ENCODE measurements at regions not wholly inside any gene's neighbourhood (a gene's known extent, or its start where the extent isn't known, plus 50 kb on each side); places are given as distances from the start of the nearest gene placed in this dataset.
A peak's percentile ranks its signal among the peaks of the same experiment; 100 is the strongest.
"Not testable (repeated sequence)": the region's sequence is repeated elsewhere in the genome, so short reads cannot be mapped to it uniquely, and the experiment has no call there.

GRCh38 chr4:188779581-188779980 lies 640.3 kb downstream of the TRIML1 start:
- Histone ChIP-seq H3K27ac (no peak overlapping the region), H3K9me3 (no peaks in the 10 kb centered on the region), H3K4me1 (peaks cover 0 to 3% (median 0%) of the 10 kb centered on the region in 4 donors), H3K27me3 (no peaks in the 10 kb centered on the region), H3K36me3 (no peaks in the 10 kb centered on the region), H3K4me3 (no peak overlapping the region)
- intact Hi-C loops (cut with DNase I; ENCODE audit: low total_unique reads): no loop called here
- TF ChIP-seq, protein P1, sequence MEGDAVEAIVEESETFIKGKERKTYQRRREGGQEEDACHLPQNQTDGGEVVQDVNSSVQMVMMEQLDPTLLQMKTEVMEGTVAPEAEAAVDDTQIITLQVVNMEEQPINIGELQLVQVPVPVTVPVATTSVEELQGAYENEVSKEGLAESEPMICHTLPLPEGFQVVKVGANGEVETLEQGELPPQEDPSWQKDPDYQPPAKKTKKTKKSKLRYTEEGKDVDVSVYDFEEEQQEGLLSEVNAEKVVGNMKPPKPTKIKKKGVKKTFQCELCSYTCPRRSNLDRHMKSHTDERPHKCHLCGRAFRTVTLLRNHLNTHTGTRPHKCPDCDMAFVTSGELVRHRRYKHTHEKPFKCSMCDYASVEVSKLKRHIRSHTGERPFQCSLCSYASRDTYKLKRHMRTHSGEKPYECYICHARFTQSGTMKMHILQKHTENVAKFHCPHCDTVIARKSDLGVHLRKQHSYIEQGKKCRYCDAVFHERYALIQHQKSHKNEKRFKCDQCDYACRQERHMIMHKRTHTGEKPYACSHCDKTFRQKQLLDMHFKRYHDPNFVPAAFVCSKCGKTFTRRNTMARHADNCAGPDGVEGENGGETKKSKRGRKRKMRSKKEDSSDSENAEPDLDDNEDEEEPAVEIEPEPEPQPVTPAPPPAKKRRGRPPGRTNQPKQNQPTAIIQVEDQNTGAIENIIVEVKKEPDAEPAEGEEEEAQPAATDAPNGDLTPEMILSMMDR (IDR thresholded peaks at IDR 0.05): no peak
- no peak for DNase-seq

GRCh38 chr4:188780028-188780427 lies 640.8 kb downstream of the TRIML1 start:
- no peak overlapping the region for H3K27ac ChIP-seq
- H3K9me3 ChIP-seq: no peaks in the 10 kb centered on the region
- no peak for DNase-seq
- intact Hi-C loops (cut with DNase I; ENCODE audit: low total_unique reads): no loop called here
- H3K27me3 ChIP-seq: no peaks in the 10 kb centered on the region
- H3K4me3 ChIP-seq: no peak overlapping the region
- H3K4me1 ChIP-seq: peaks cover 0 to 3% (median 0%) of the 10 kb centered on the region in 4 donors
- TF ChIP-seq, protein P1 (IDR thresholded peaks at IDR 0.05): no peak
- H3K36me3 ChIP-seq: no peaks in the 10 kb centered on the region

- Histone ChIP-seq H3K27ac (no peak overlapping the region), H3K4me3 (no peak overlapping the region), H3K27me3 (no peaks in the 10 kb centered on the region), H3K4me1 (peaks cover 0 to 3% (median 0%) of the 10 kb centered on the region in 4 donors), H3K36me3 (no peaks in the 10 kb centered on the region), H3K9me3 (no peaks in the 10 kb centered on the region)
- TF ChIP-seq, protein P1 (IDR thresholded peaks at IDR 0.05): no peak
- no peak for DNase-seq
- intact Hi-C loops (cut with DNase I; ENCODE audit: low total_unique reads): no loop called here
Observed at GRCh38 chr4:188780686-188781085, 641.4 kb downstream of the TRIML1 start.

DNA sequence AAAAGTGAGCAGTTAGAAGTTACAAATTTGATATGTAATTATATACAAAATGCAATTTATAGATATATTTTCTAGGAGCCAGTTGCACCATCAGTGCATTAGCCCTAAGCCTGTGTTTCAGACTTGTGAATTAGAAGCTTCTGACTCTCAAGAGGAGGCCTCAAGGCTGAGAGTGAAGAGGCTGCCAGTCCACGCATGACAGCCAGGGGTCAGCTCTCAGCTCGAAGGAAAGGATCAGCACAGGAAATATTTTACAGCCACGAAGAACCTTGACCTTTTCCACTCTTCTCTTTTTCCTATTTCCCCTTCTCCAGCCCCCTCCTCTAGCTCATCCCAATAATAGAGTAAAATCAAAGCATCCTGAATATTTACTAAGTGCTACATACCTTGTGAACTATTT lies 642.4 kb downstream of the TRIML1 start:
- H3K27me3 ChIP-seq: no peaks in the 10 kb centered on the region
- intact Hi-C loops (cut with DNase I; ENCODE audit: low total_unique reads): no loop called here
- H3K9me3 ChIP-seq: no peaks in the 10 kb centered on the region
- no peaks in the 10 kb centered on the region for H3K36me3 ChIP-seq
- H3K4me3 ChIP-seq: no peak overlapping the region
- H3K4me1 ChIP-seq: peaks cover 0 to 3% (median 0%) of the 10 kb centered on the region in 4 donors
- DNase-seq: no peak
- no peak overlapping the region for H3K27ac ChIP-seq
- TF ChIP-seq, protein P1 (IDR thresholded peaks at IDR 0.05): peak in 1 of 2 experiments; percentile 4

GRCh38 chr4:188783175-188783574 lies 643.9 kb downstream of the TRIML1 start:
- Histone ChIP-seq H3K36me3 (no peaks in the 10 kb centered on the region), H3K9me3 (no peaks in the 10 kb centered on the region), H3K27ac (no peak overlapping the region), H3K27me3 (no peaks in the 10 kb centered on the region), H3K4me3 (no peak overlapping the region), H3K4me1 (peaks cover 0 to 3% (median 0%) of the 10 kb centered on the region in 4 donors)
- no peak for DNase-seq
- TF ChIP-seq, protein P1 (IDR thresholded peaks at IDR 0.05): no peak
- intact Hi-C loops (cut with DNase I; ENCODE audit: low total_unique reads): no loop called here

DNA sequence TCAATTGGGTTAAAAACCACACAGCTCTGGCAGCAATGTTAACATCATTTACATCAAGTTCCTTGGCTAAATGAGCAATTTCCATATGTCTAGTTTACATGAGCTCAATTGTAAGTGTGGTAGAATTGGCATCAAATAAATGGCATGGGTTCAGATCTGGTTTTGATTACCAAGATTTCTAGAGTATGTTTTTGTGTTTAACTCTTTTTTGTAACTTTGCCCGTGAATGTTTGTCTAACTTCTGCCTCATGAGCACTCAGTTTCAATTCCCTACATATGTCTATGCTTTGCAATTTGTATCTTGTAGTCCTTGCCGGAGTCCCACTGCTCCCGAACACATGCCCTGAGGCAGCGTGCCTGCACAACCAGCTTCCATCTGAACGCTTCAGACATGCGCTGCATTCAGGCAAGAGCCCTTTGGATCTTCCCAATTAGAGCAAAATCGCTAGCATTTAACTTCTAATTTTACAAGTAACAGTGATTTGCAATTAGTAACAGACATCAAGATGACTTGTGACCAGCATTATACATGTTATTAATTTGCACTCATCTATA lies 644.4 kb downstream of the TRIML1 start:
- TF ChIP-seq, protein P1 (IDR thresholded peaks at IDR 0.05): no peak
- H3K4me1 ChIP-seq: peaks cover 0 to 3% (median 0%) of the 10 kb centered on the region in 4 donors
- no peaks in the 10 kb centered on the region for H3K36me3 ChIP-seq
- H3K27me3 ChIP-seq: no peaks in the 10 kb centered on the region
- H3K9me3 ChIP-seq: no peaks in the 10 kb centered on the region
- no peak overlapping the region for H3K4me3 ChIP-seq
- intact Hi-C loops (cut with DNase I; ENCODE audit: low total_unique reads): no loop called here
- DNase-seq: no peak
- no peak overlapping the region for H3K27ac ChIP-seq

- H3K9me3 ChIP-seq; H3K4me3 ChIP-seq; H3K36me3 ChIP-seq; DNase-seq; H3K27me3 ChIP-seq; intact Hi-C loops (cut with DNase I; ENCODE audit: low total_unique reads); H3K27ac ChIP-seq: not testable (repeated sequence)
- H3K4me1 ChIP-seq: peaks cover 0 to 10% (median 2%) of the 10 kb centered on the region in 4 donors
Observed at GRCh38 chr4:188796600-188796999, 657.4 kb downstream of the TRIML1 start.

DNA sequence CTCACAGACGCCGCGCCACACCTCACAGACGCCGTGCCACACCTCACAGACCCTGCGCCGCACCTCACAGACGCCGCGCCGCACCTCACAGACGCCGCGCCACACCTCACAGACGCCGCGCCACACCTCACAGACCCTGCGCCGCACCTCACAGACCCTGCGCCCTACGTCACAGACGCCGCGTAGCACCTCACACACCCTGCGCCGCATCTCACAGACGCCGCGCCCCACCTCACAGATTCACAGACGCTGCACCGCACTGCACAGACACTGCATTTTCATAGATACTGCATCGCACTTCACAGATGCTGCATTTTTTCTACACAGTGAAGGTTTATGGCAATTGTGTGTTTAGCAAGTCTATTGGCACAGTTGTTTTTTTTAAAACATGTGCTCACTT lies 657.8 kb downstream of the TRIML1 start:
- peaks cover 0 to 10% (median 2%) of the 10 kb centered on the region in 4 donors for H3K4me1 ChIP-seq
- H3K4me3 ChIP-seq; H3K27ac ChIP-seq; H3K9me3 ChIP-seq; H3K27me3 ChIP-seq; H3K36me3 ChIP-seq; intact Hi-C loops (cut with DNase I; ENCODE audit: low total_unique reads); DNase-seq: not testable (repeated sequence)
